GM10266 (cell line): ENCODE measurements at regions not wholly inside any gene's neighbourhood (a gene's known extent, or its start where the extent isn't known, plus 50 kb on each side); places are given as distances from the start of the nearest gene placed in this dataset.

Source experiments
- DNase-seq: peaks from one replicate; pipeline ENCODE4 v3.0.0; 2012; ENCODE audit errors: extremely low spot score
- TF ChIP-seq, protein P1 (sequence below): IDR thresholded peaks from 2 replicates; pipeline ENCODE4 v1.5.1; 2012; ENCODE audit warnings: mild to moderate bottlenecking, low read depth; ENCODE audit not compliant: control insufficient read depth, insufficient read depth; ENCODE audit errors: missing control alignments

- TF ChIP-seq, protein P1, sequence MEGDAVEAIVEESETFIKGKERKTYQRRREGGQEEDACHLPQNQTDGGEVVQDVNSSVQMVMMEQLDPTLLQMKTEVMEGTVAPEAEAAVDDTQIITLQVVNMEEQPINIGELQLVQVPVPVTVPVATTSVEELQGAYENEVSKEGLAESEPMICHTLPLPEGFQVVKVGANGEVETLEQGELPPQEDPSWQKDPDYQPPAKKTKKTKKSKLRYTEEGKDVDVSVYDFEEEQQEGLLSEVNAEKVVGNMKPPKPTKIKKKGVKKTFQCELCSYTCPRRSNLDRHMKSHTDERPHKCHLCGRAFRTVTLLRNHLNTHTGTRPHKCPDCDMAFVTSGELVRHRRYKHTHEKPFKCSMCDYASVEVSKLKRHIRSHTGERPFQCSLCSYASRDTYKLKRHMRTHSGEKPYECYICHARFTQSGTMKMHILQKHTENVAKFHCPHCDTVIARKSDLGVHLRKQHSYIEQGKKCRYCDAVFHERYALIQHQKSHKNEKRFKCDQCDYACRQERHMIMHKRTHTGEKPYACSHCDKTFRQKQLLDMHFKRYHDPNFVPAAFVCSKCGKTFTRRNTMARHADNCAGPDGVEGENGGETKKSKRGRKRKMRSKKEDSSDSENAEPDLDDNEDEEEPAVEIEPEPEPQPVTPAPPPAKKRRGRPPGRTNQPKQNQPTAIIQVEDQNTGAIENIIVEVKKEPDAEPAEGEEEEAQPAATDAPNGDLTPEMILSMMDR = no peak
Measured at GRCh38 chr12:13452955-13453570, 256.5 kb downstream of the EMP1 start.

DNA sequence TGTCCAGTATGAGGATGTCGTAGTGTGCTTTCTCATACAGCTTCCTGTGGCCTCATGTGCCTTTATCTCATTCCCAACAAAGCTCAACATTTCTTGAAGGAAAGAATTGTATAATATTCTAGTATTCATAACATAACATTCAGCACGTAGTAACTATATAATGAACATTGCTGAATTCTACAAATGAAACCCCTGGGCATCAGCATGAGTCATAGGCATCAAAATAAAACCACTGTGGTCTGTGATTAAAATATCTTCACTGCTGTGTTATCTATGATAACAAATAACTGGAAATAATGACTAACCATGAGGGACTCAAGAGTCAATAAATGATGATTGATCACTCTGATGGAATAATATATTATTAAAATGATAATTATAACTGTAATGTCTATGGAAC, 255.2 kb downstream of the EMP1 start:
- DNase-seq = no peak

More at GRCh38 chr12:13452955-13453570, 256.5 kb downstream of the EMP1 start:
- DNase-seq = no peak

GRCh38 chr12:13450231-13451080, 253.9 kb downstream of the EMP1 start:
- TF ChIP-seq, protein P1 = no peak
- no peak for DNase-seq

More for the DNA sequence above, 255.2 kb downstream of the EMP1 start:
- TF ChIP-seq, protein P1 = no peak

GRCh38 chr12:13444076-13444475, 247.6 kb downstream of the EMP1 start:
- no peak for DNase-seq

GRCh38 chr12:13443498-13443897, 247.0 kb downstream of the EMP1 start:
- TF ChIP-seq, protein P1 = no peak
- no peak for DNase-seq

More at GRCh38 chr12:13444076-13444475, 247.6 kb downstream of the EMP1 start:
- TF ChIP-seq, protein P1 = no peak

DNA sequence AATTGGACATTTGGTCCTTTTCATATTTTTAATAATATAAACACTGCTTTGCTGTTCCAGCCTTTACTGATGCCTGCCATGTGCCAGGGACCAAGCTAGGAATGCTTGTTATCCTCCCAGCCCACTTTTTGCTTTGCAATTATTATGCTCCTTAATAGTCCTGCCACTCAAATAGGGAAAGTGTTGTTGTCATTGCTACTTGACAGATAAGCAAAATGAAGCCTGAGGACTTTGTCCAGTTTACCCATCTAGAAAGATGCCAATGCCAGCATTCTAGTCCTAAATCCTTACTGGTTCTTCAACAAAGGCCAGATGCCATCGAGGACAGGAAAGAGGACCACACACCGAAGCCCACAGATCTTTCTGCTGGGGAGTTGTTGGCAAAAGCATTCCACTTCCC, 246.5 kb downstream of the EMP1 start:
- TF ChIP-seq, protein P1 = no peak
- no peak for DNase-seq

DNA sequence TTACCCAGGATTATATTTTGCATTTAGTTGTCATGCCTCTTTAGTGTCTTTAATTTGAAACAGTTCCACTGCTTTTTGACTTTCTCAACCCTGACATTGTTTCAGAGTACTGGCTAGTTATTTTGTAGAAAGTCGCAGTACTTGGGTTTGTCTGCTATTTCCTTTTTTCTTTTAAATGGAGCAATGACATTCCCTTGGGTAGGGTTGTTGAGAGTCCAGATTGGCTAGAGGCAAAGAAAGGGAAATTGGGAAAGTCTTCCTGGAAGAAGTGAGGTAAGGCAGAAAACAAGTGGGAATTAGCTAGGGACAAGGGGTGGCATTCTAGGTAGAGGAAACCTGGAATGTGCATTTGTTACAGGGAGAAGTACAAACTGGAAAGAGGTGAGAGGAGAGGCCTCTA, 245.9 kb downstream of the EMP1 start:
- TF ChIP-seq, protein P1 = no peak
- no peak for DNase-seq
